BLaER1 treated with 17β-estradiol and CSF1 and Interleukin-3, amounts not matched to agents 10 nM and 100 nM (cell line): ENCODE measurements at regions not wholly inside any gene's neighbourhood (a gene's known extent, or its start where the extent isn't known, plus 50 kb on each side); places are given as distances from the start of the nearest gene placed in this dataset.
A peak's percentile ranks its signal among the peaks of the same experiment; 100 is the strongest.

ENCODE experiments used
- H3K27ac ChIP-seq, 11 experiments: shearing (Covaris generic); formaldehyde crosslinking; 2 replicates each; pipeline ENCODE4 v1.8.1; 2022
- H3K27me3 ChIP-seq, 11 experiments: shearing (Covaris generic); formaldehyde crosslinking; 2 replicates each; pipeline ENCODE4 v1.8.1; 2022
- H3K36me3 ChIP-seq, 11 experiments: shearing (Covaris generic); formaldehyde crosslinking; 2 replicates each; pipeline ENCODE4 v1.8.1; 2022
- H3K4me1 ChIP-seq, 10 experiments: shearing (Covaris generic); formaldehyde crosslinking; 2 replicates each; pipeline ENCODE4 v1.8.1; 2022
- H3K4me2 ChIP-seq, 11 experiments: shearing (Covaris generic); formaldehyde crosslinking; 2 replicates each; pipeline ENCODE4 v1.8.1; 2022
- H3K4me3 ChIP-seq, 10 experiments: shearing (Covaris generic); formaldehyde crosslinking; 2 replicates each; pipeline ENCODE4 v1.8.1; 2022
- H3K9ac ChIP-seq, 11 experiments: shearing (Covaris generic); formaldehyde crosslinking; 2 replicates each; pipeline ENCODE4 v1.8.1; 2022
- H3K9me3 ChIP-seq, 11 experiments: shearing (Covaris generic); formaldehyde crosslinking; replicated peaks in 1 of 11; 2 replicates each; pipeline ENCODE4 v1.8.1; 2022
- H4K20me1 ChIP-seq, 11 experiments: shearing (Covaris generic); formaldehyde crosslinking; 2 replicates each; pipeline ENCODE4 v1.8.1; 2022
- Cebpa-rat ChIP-seq, 11 experiments: shearing (Covaris generic); IDR thresholded peaks; 2 replicates each; pipeline ENCODE4 v1.8.1; 2022

GRCh38 chr9:13971966-13972655, 341.8 kb downstream of the NFIB start:
- no peak for TF ChIP-seq Cebpa-rat (IDR thresholded peaks at IDR 0.05)
- H3K4me3 ChIP-seq = no peak overlapping the region
- H3K9me3 ChIP-seq = no peaks in the 10 kb centered on the region
- H3K27ac ChIP-seq = no peak overlapping the region
- no peaks in the 10 kb centered on the region for H3K36me3 ChIP-seq
- peaks cover 0 to 32% (median 0%) of the 10 kb centered on the region in 11 experiments; a peak in 6 of 22 replicates for H3K27me3 ChIP-seq
- H4K20me1 ChIP-seq = no peaks in the 10 kb centered on the region
- no peak overlapping the region for H3K9ac ChIP-seq
- peaks cover 56 to 77% (median 66%) of the 10 kb centered on the region in 10 experiments for H3K4me1 ChIP-seq
- H3K4me2 ChIP-seq = peak overlapping the region; percentile 29 to 72 (median 54)

- Histone ChIP-seq H3K4me2 (peak overlapping the region; percentile 29 to 72 (median 54); a peak in 21 of 22 replicates), H3K9me3 (no peaks in the 10 kb centered on the region), H3K27ac (no peak overlapping the region), H3K27me3 (peaks cover 0 to 26% (median 0%) of the 10 kb centered on the region in 11 experiments; a peak in 5 of 22 replicates), H3K4me3 (no peak overlapping the region), H4K20me1 (no peaks in the 10 kb centered on the region), H3K4me1 (peaks cover 63 to 82% (median 72%) of the 10 kb centered on the region in 10 experiments), H3K36me3 (no peaks in the 10 kb centered on the region), H3K9ac (no peak overlapping the region)
- TF ChIP-seq Cebpa-rat (IDR thresholded peaks at IDR 0.05) = no peak
These were observed 342.5 kb downstream of the NFIB start for GRCh38 chr9:13971415-13971814.

GRCh38 chr9:13970426-13970825, 343.5 kb downstream of the NFIB start:
- H3K4me2 ChIP-seq = peak overlapping the region in 7 of 11 experiments; percentile 17 to 69 (median 45); a peak in 9 of 22 replicates
- H4K20me1 ChIP-seq = no peaks in the 10 kb centered on the region
- H3K27ac ChIP-seq = no peak overlapping the region
- no peak for TF ChIP-seq Cebpa-rat (IDR thresholded peaks at IDR 0.05)
- peaks cover 0 to 19% (median 0%) of the 10 kb centered on the region in 11 experiments; a peak in 4 of 22 replicates for H3K27me3 ChIP-seq
- no peaks in the 10 kb centered on the region for H3K36me3 ChIP-seq
- no peak overlapping the region for H3K9ac ChIP-seq
- H3K9me3 ChIP-seq = no peaks in the 10 kb centered on the region
- H3K4me1 ChIP-seq = peaks cover 62 to 78% (median 65%) of the 10 kb centered on the region in 10 experiments
- H3K4me3 ChIP-seq = no peak overlapping the region

DNA sequence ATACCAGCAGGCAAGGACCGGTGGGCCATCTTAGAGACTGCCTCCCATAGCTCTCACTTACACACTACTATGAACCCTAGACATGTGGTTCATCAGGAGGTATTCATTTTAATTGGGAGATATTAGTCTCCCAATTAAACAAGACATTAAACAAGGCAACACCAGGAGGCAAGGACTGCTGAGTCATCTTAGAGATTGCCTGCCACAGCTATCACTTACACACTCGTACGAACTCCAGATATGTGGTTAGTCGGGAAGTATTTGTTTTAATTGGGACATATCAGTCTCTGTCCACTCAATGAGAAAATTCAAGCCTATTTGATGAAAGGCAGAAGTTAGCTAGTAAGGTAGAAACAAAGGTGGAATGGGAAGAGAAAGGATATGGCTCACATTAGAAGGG, 343.9 kb downstream of the NFIB start:
- Histone ChIP-seq H3K4me1 (peaks cover 58 to 73% (median 61%) of the 10 kb centered on the region in 10 experiments), H4K20me1 (no peaks in the 10 kb centered on the region), H3K9ac (no peak overlapping the region), H3K27me3 (peaks cover 0 to 19% (median 0%) of the 10 kb centered on the region in 11 experiments; a peak in 4 of 22 replicates), H3K27ac (no peak overlapping the region), H3K4me3 (no peak overlapping the region), H3K4me2 (peak overlapping the region in 8 of 11 experiments; percentile 3 to 69 (median 30); a peak in 9 of 22 replicates), H3K36me3 (no peaks in the 10 kb centered on the region), H3K9me3 (no peaks in the 10 kb centered on the region)
- no peak for TF ChIP-seq Cebpa-rat (IDR thresholded peaks at IDR 0.05)

DNA sequence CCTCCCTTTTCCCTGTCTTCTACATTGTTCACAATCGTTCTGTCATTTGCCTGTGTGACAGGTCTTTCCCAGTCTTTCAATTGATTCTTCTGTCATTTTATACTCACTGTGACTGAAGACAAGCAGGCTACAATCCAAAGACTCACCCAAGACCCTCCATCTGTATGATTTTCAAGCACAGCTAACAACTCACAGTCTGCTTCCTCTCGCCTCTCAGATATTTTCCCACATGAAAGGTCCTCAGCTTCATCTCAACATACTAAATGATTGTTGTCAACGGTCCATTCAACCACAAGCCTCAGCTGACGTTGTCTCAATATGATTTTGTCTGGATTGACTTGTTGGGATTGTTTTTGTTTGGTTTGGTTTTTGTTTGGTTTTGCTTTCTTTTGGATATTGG, 346.5 kb downstream of the NFIB start:
- no peak for TF ChIP-seq Cebpa-rat (IDR thresholded peaks at IDR 0.05)
- Histone ChIP-seq H3K4me2 (peak overlapping the region; percentile 66 to 78 (median 74)), H3K27ac (0 out of 22 replicates have a peak overlapping the region, but pooled peaks of 3 of the 11 experiments have one; percentile 0 to 32 (median 6)), H3K27me3 (peaks cover 0 to 19% (median 0%) of the 10 kb centered on the region in 11 experiments; a peak in 4 of 22 replicates), H3K9ac (no peak overlapping the region), H3K36me3 (no peaks in the 10 kb centered on the region), H3K4me1 (peaks cover 41 to 65% (median 45%) of the 10 kb centered on the region in 10 experiments), H3K4me3 (no peak overlapping the region; a peak in 1 of 20 replicates), H3K9me3 (0 out of 22 replicates have a peak, but pooled peaks cover 0 to 4% (median 0%) of the 10 kb centered on the region in 11 experiments), H4K20me1 (no peaks in the 10 kb centered on the region)

- Histone ChIP-seq H3K36me3 (no peaks in the 10 kb centered on the region), H3K27me3 (peaks cover 0 to 19% (median 0%) of the 10 kb centered on the region in 11 experiments; a peak in 4 of 22 replicates), H3K4me2 (peak overlapping the region; percentile 66 to 78 (median 74)), H3K4me3 (no peak overlapping the region), H3K9ac (no peak overlapping the region), H3K27ac (0 out of 22 replicates have a peak overlapping the region, but pooled peaks of 2 of the 11 experiments have one; percentile 6 to 32), H3K4me1 (peaks cover 36 to 61% (median 41%) of the 10 kb centered on the region in 10 experiments), H4K20me1 (no peaks in the 10 kb centered on the region), H3K9me3 (0 out of 22 replicates have a peak, but pooled peaks cover 0 to 4% (median 0%) of the 10 kb centered on the region in 11 experiments)
- TF ChIP-seq Cebpa-rat (IDR thresholded peaks at IDR 0.05) = no peak
These were observed 346.9 kb downstream of the NFIB start for GRCh38 chr9:13967011-13967410.

DNA sequence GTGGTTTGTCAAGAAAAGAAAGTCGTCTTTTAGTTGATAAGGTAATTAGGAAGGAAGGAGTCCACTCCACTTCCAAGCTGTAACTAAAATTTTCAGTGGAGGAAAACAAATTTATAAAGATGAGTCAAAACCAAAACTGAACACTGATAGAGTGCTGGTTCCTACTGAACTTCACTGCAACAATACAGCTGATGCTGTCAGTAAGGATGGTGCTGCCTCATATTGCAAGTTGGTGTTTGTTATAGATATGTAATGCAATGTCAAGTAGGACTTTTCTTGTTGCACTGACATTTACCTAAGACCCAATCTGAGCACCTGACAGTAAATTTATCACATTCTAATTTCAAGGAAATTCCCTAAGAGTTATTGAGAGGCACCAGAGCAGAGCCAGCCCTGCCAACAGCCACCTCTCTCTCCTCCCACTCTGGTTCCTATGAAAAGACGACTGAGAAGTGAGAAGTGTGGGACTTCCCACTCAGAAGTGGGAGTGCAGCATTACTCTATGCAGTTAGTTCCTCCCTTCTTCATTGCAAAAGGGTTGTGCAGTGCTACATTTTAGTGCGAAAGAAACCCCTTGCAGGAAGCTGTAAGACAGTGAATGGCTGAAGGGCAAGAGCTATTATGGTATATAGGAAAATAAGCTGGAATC, 350.8 kb downstream of the NFIB start:
- H3K4me2 ChIP-seq = peak overlapping the region in 2 of 11 experiments; percentile 37 to 42; a peak in 3 of 22 replicates
- 0 out of 22 replicates have a peak, but pooled peaks cover 0 to 4% (median 0%) of the 10 kb centered on the region in 11 experiments for H3K9me3 ChIP-seq
- peaks cover 0 to 10% (median 0%) of the 10 kb centered on the region in 11 experiments; a peak in 1 of 22 replicates for H3K27me3 ChIP-seq
- H3K9ac ChIP-seq = no peak overlapping the region
- no peak overlapping the region for H3K4me3 ChIP-seq
- TF ChIP-seq Cebpa-rat (IDR thresholded peaks at IDR 0.05) = no peak
- peaks cover 17 to 36% (median 21%) of the 10 kb centered on the region in 10 experiments for H3K4me1 ChIP-seq
- H3K27ac ChIP-seq = no peak overlapping the region
- H3K36me3 ChIP-seq = no peaks in the 10 kb centered on the region
- no peaks in the 10 kb centered on the region for H4K20me1 ChIP-seq

DNA sequence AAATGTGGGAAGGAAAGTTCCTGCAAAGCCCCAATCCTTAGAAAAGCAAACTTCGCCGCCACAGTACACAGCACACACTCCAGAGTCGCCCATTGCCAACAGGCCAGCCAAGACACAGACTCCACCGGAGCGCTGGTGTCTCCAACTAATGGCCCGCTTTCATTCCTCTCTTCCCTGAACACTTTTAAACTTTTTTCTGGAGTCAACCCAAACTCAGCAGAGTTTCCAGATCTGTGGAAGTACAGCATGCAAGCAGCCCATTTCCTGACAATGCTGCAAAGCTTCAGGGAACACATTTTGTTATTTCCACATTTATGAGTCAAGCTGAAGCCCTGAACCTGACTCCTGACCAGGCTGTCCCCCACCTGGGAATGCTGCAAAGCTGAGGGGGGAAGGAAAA, 351.9 kb downstream of the NFIB start:
- H3K9ac ChIP-seq = no peak overlapping the region
- TF ChIP-seq Cebpa-rat (IDR thresholded peaks at IDR 0.05) = no peak
- H3K27ac ChIP-seq = no peak overlapping the region
- 0 out of 22 replicates have a peak, but pooled peaks cover 0 to 4% (median 0%) of the 10 kb centered on the region in 11 experiments for H3K9me3 ChIP-seq
- H4K20me1 ChIP-seq = no peaks in the 10 kb centered on the region
- peaks cover 0 to 10% (median 0%) of the 10 kb centered on the region in 11 experiments; a peak in 1 of 22 replicates for H3K27me3 ChIP-seq
- no peaks in the 10 kb centered on the region for H3K36me3 ChIP-seq
- peaks cover 8 to 25% (median 10%) of the 10 kb centered on the region in 10 experiments for H3K4me1 ChIP-seq
- H3K4me3 ChIP-seq = no peak overlapping the region
- H3K4me2 ChIP-seq = no peak overlapping the region
